ENCODE measurements at regions not wholly inside any gene's neighbourhood (a gene's known extent, or its start where the extent isn't known, plus 50 kb on each side); places are given as distances from the start of the nearest gene placed in this dataset.

GRCh38 chr13:39916330-39916729 lies 260.9 kb downstream of the COG6 start:
- ChIA-PET CTCF (no interaction called here), POLR2A (no interaction called here)
- no peak for DNase-seq (ENCODE audit: low read depth, low spot score)
- no peak overlapping the region for H3K4me3 ChIP-seq (ENCODE audit: low read depth, low read length)
- no peak for TF ChIP-seq CTCF (IDR thresholded peaks at IDR 0.05; ENCODE audit: insufficient read depth, low read length, missing control alignments)

- DNase-seq (ENCODE audit: low read depth, low spot score), result no peak
- TF ChIP-seq CTCF (IDR thresholded peaks at IDR 0.05; ENCODE audit: insufficient read depth, low read length, missing control alignments), result no peak
- H3K4me3 ChIP-seq (ENCODE audit: low read depth, low read length), result no peak overlapping the region
- ChIA-PET CTCF (interaction anchor here (2.0 to 3.7 kb wide), 2 partner anchors 11 to 24 kb away, joined by 4 to 19 read pairs; no protein-coding TSS in a partner anchor), POLR2A (no interaction called here)
Observed at GRCh38 chr13:39918620-39919236, 263.3 kb downstream of the COG6 start.

GRCh38 chr13:39920613-39921012 lies 265.2 kb downstream of the COG6 start:
- H3K4me3 ChIP-seq (ENCODE audit: low read depth, low read length), result no peak overlapping the region
- ChIA-PET POLR2A (no interaction called here), CTCF (interaction anchor here (3.7 kb wide), 1 partner anchor 22 kb away, joined by 19 read pairs; no protein-coding TSS in a partner anchor)
- DNase-seq (ENCODE audit: low read depth, low spot score), result no peak
- no peak for TF ChIP-seq CTCF (IDR thresholded peaks at IDR 0.05; ENCODE audit: insufficient read depth, low read length, missing control alignments)

- TF ChIP-seq CTCF (IDR thresholded peaks at IDR 0.05; ENCODE audit: insufficient read depth, low read length, missing control alignments), result no peak
- ChIA-PET CTCF (no interaction called here), POLR2A (no interaction called here)
- no peak overlapping the region for H3K4me3 ChIP-seq (ENCODE audit: low read depth, low read length)
- no peak for DNase-seq (ENCODE audit: low read depth, low spot score)
Observed at GRCh38 chr13:39926345-39926744, 270.9 kb downstream of the COG6 start.

GRCh38 chr13:39928261-39928660 lies 272.8 kb downstream of the COG6 start:
- CTCF ChIA-PET, result interaction anchor here (1.0 kb wide), 1 partner anchor 11 kb away, joined by 3 read pairs; no protein-coding TSS in a partner anchor
- no peak for TF ChIP-seq CTCF (IDR thresholded peaks at IDR 0.05; ENCODE audit: insufficient read depth, low read length, missing control alignments)
- no peak for DNase-seq (ENCODE audit: low read depth, low spot score)
- no peak overlapping the region for H3K4me3 ChIP-seq (ENCODE audit: low read depth, low read length)
- POLR2A ChIA-PET, result no interaction called here

- H3K4me3 ChIP-seq (ENCODE audit: low read depth, low read length), result no peak overlapping the region
- TF ChIP-seq CTCF (IDR thresholded peaks at IDR 0.05; ENCODE audit: insufficient read depth, low read length, missing control alignments), result no peak
- POLR2A ChIA-PET, result no interaction called here
- no peak for DNase-seq (ENCODE audit: low read depth, low spot score)
- CTCF ChIA-PET, result interaction anchor here (1.6 kb wide), 1 partner anchor 13 kb away, joined by 4 read pairs; no protein-coding TSS in a partner anchor
Observed at GRCh38 chr13:39929583-39929982, 274.1 kb downstream of the COG6 start.
